ENCODE measurements at regions not wholly inside any gene's neighbourhood (a gene's known extent, or its start where the extent isn't known, plus 50 kb on each side); places are given as distances from the start of the nearest gene placed in this dataset.

GRCh38 chrX:77085372-77085771, 361.8 kb upstream of the FGF16 start:
- no peak for TF ChIP-seq SUZ12 (IDR thresholded peaks at IDR 0.05; ENCODE audit: extremely low read depth, insufficient read depth, insufficient read length)
- no peak for TF ChIP-seq YY1 (IDR thresholded peaks at IDR 0.05; ENCODE audit: insufficient read depth, insufficient read length)
- TF ChIP-seq ZNF274 (IDR thresholded peaks at IDR 0.05; ENCODE audit: low read depth, low read length): no peak

Data from NT2/D1 (cell line).